ENCODE measurements at regions not wholly inside any gene's neighbourhood (a gene's known extent, or its start where the extent isn't known, plus 50 kb on each side); places are given as distances from the start of the nearest gene placed in this dataset.
"Not testable (repeated sequence)": the region's sequence is repeated elsewhere in the genome, so short reads cannot be mapped to it uniquely, and the experiment has no call there.

DNA sequence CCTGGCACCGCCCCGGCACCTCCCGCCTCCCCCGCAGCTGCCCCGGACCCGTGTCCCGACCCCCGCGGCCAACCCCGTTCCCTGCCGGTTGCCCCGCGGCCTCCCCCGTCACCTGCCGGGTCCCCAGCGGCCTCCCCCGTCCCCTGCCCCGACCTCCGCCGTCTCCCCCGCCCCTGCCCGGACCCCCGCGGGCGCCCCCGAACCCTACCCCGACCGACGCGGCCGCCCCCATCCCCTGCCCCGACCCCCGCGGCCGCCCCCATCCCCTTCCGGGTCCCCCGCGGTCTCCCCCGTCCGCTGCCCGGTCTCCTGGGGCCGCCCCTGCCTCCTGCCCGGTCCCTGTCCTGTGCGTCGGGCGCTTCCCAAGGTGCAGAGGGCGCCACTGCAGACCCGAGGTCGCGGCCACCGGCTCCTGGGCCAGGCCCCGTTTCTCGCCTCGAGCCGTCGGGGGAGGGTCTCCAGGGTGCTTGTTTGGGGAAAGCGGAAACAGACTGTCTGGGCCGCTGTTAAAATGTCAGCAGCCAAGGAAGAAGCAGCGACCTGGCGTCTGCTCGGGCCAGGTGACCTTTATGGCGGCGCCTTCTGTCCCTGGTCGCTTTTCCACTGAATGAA lies 51.6 kb upstream of the APOD start:
- DNase-seq (ENCODE audit: low read depth in 3 of 3) = not testable (repeated sequence)

DNA sequence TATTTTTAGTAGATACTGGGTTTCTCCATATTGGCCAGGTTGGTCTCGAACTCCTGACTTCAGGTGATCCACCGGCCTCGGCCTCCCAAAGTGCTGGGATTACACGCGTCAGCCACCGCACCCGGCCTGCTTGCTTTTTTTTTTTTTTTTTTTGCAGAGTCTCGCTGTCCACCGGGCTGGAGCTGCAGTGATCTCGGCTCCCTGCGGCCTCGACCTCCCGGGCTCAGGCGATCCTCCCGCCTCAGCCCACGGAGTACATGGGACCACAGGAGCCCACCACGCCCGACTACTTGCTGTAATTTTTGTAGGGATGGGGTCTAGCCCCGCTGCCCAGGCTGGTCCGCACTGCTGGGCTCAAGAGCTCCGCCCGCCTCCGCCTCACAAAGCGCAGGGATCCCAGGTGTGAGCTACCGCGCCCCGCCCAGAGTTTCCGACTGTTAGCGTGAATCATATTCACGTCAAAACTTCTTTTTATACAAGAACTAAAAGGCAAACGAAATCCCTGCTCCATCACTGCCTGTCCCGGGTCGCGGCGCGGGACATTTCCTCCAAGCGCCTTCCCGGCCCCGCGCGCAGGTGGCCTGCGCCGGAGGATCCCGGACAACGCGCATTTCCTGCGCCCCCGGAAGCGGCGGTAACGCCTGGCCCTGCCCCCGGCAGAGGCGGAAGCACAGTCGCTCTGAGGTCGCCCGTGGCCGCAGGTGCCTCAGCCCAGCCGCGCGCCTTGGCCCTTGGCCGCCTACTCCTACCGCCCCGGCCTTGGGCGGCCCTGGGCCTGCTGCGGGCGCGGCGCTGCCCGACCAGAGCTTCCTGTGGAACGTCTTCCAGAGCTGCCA lies 50.9 kb upstream of the APOD start:
- DNase-seq (ENCODE audit: low read depth in 3 of 3) = peak; percentile 27 to 65 (median 31)

All from stimulated activated CD4-positive, alpha-beta T cell treated with anti-CD3 and anti-CD28 coated beads, TNF-alpha, amount 100 ng/mL, for 24 hours (primary cell).